ENCODE measurements at regions not wholly inside any gene's neighbourhood (a gene's known extent, or its start where the extent isn't known, plus 50 kb on each side); places are given as distances from the start of the nearest gene placed in this dataset.

- H3K36me3 Mint-ChIP-seq (ENCODE audit: low read depth) = no peaks in the 10 kb centered on the region
- H3K27ac Mint-ChIP-seq = no peak overlapping the region
- H3K9me3 Mint-ChIP-seq = peaks cover 6% of the 10 kb centered on the region
- H3K4me3 Mint-ChIP-seq = no peak overlapping the region
- H3K4me1 Mint-ChIP-seq (ENCODE audit: low read depth) = no peaks in the 10 kb centered on the region
- H3K27me3 Mint-ChIP-seq = no peaks in the 10 kb centered on the region
Measured at GRCh38 chr5:85108471-85108870, 723.8 kb upstream of the EDIL3 start.

DNA sequence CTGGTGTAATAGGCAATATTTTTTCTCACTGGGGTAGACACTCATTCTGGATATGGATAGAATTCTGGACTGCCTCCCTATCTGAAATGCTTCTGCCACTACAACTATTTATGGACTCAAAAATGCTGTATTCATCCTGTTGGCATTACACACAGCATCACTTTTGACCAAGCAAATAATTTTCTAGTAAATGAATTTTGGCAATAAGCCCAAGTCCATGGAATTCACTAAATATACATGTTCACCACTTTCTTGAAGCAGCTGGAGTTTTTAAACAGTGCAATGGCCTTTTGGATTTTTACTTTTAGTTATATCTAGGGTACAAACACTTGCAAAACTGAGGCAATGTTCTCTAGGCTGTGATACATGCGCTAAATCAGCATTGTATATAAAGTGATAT lies 724.9 kb upstream of the EDIL3 start:
- Mint-ChIP-seq H3K36me3 (ENCODE audit: low read depth) (no peaks in the 10 kb centered on the region), H3K9me3 (peaks cover 6% of the 10 kb centered on the region)

DNA sequence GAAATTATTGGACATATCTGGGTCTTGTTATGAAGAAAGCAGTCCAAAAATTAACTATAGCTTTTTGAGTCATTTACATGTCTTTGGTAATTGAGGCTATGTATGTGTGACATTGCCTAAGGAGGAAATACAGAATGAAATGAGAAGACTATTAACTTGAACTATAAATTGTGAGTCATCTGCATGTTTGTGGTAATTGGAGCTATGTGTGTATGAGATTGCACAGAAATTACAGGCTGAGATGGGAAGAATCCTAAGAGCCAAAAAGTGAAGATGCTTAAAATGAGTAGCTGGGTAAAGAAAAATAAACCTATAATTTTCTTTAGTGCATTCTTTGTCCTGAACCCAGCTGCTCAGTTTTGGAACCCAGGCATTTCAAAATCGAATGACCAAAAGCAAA lies 747.6 kb upstream of the EDIL3 start:
- Mint-ChIP-seq H3K27ac (no peak overlapping the region), H3K36me3 (ENCODE audit: low read depth) (no peaks in the 10 kb centered on the region), H3K9me3 (peaks cover 4% of the 10 kb centered on the region), H3K4me3 (no peak overlapping the region), H3K4me1 (ENCODE audit: low read depth) (no peaks in the 10 kb centered on the region), H3K27me3 (no peaks in the 10 kb centered on the region)

More for the DNA sequence above, 724.9 kb upstream of the EDIL3 start:
- Mint-ChIP-seq H3K4me3 (no peak overlapping the region), H3K4me1 (ENCODE audit: low read depth) (no peaks in the 10 kb centered on the region), H3K27ac (no peak overlapping the region), H3K27me3 (no peaks in the 10 kb centered on the region)

- no peaks in the 10 kb centered on the region for H3K27me3 Mint-ChIP-seq
- H3K4me3 Mint-ChIP-seq = no peak overlapping the region
- H3K27ac Mint-ChIP-seq = no peak overlapping the region
- no peaks in the 10 kb centered on the region for H3K36me3 Mint-ChIP-seq (ENCODE audit: low read depth)
- H3K9me3 Mint-ChIP-seq = no peaks in the 10 kb centered on the region
- no peaks in the 10 kb centered on the region for H3K4me1 Mint-ChIP-seq (ENCODE audit: low read depth)
Measured at GRCh38 chr5:85140471-85140870, 755.8 kb upstream of the EDIL3 start.

GRCh38 chr5:85143138-85143537 lies 758.5 kb upstream of the EDIL3 start:
- no peaks in the 10 kb centered on the region for H3K9me3 Mint-ChIP-seq
- H3K4me3 Mint-ChIP-seq = no peak overlapping the region
- no peak overlapping the region for H3K27ac Mint-ChIP-seq
- no peaks in the 10 kb centered on the region for H3K36me3 Mint-ChIP-seq (ENCODE audit: low read depth)
- no peaks in the 10 kb centered on the region for H3K27me3 Mint-ChIP-seq
- no peaks in the 10 kb centered on the region for H3K4me1 Mint-ChIP-seq (ENCODE audit: low read depth)

- H3K4me1 Mint-ChIP-seq (ENCODE audit: low read depth) = no peaks in the 10 kb centered on the region
- no peak overlapping the region for H3K4me3 Mint-ChIP-seq
Measured at GRCh38 chr5:85148701-85149100, 764.0 kb upstream of the EDIL3 start.

GRCh38 chr5:85159395-85159794 lies 774.7 kb upstream of the EDIL3 start:
- H3K27ac Mint-ChIP-seq = no peak overlapping the region
- H3K4me1 Mint-ChIP-seq (ENCODE audit: low read depth) = no peaks in the 10 kb centered on the region
- peaks cover 5% of the 10 kb centered on the region for H3K9me3 Mint-ChIP-seq
- no peaks in the 10 kb centered on the region for H3K27me3 Mint-ChIP-seq
- no peaks in the 10 kb centered on the region for H3K36me3 Mint-ChIP-seq (ENCODE audit: low read depth)
- no peak overlapping the region for H3K4me3 Mint-ChIP-seq

More at GRCh38 chr5:85148701-85149100, 764.0 kb upstream of the EDIL3 start:
- Mint-ChIP-seq H3K36me3 (ENCODE audit: low read depth) (no peaks in the 10 kb centered on the region), H3K27ac (no peak overlapping the region), H3K9me3 (no peaks in the 10 kb centered on the region), H3K27me3 (no peaks in the 10 kb centered on the region)

DNA sequence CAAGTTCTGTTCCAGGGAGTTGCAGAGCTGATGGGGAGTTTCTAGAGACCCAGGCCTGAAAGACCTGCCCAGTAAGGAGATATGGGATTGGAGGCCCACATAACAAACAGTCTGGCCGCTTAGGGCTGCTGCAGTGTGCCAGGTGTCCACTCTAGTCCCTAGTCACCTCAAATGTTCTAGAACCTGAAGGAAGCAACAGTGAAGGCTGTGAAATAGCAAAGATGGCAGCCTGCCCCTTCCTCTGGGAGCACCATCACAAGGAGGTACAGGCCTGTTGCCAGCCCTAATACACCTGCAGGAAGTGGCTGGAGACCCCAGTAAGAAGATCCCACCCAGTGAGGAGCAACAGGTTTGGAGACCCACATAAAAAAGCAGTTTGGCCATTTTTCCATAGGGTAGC lies 783.8 kb upstream of the EDIL3 start:
- Mint-ChIP-seq H3K36me3 (ENCODE audit: low read depth) (no peaks in the 10 kb centered on the region), H3K27me3 (no peaks in the 10 kb centered on the region), H3K4me1 (ENCODE audit: low read depth) (no peaks in the 10 kb centered on the region), H3K9me3 (peaks cover 4% of the 10 kb centered on the region), H3K27ac (no peak overlapping the region), H3K4me3 (no peak overlapping the region)

DNA sequence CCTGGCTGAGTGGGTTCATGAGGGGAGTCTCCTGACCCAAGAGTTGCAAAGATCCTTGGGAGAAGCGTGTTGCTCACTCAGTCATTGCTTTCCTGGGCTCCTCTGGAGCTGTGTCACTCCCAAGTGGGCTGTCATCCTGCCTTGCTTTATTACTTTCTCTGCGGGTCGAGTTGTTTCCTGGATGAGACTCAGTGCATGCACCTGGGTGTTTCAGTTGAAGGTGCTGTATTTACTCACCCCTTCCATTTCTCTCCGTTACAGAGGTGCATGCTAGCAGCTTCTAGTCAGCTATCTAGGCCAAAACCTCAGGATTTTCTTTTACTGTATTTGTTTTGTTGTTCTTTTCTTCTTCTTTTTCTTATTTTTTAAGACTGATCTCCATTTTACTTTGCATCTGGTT lies 785.5 kb upstream of the EDIL3 start:
- peaks cover 2% of the 10 kb centered on the region for H3K9me3 Mint-ChIP-seq
- H3K4me3 Mint-ChIP-seq = no peak overlapping the region
- H3K27me3 Mint-ChIP-seq = no peaks in the 10 kb centered on the region
- no peaks in the 10 kb centered on the region for H3K4me1 Mint-ChIP-seq (ENCODE audit: low read depth)
- no peaks in the 10 kb centered on the region for H3K36me3 Mint-ChIP-seq (ENCODE audit: low read depth)
- H3K27ac Mint-ChIP-seq = no peak overlapping the region

GRCh38 chr5:85173469-85173868 lies 788.8 kb upstream of the EDIL3 start:
- no peak overlapping the region for H3K4me3 Mint-ChIP-seq
- no peaks in the 10 kb centered on the region for H3K4me1 Mint-ChIP-seq (ENCODE audit: low read depth)
- H3K27ac Mint-ChIP-seq = no peak overlapping the region
- no peaks in the 10 kb centered on the region for H3K27me3 Mint-ChIP-seq
- H3K9me3 Mint-ChIP-seq = no peaks in the 10 kb centered on the region
- no peaks in the 10 kb centered on the region for H3K36me3 Mint-ChIP-seq (ENCODE audit: low read depth)

DNA sequence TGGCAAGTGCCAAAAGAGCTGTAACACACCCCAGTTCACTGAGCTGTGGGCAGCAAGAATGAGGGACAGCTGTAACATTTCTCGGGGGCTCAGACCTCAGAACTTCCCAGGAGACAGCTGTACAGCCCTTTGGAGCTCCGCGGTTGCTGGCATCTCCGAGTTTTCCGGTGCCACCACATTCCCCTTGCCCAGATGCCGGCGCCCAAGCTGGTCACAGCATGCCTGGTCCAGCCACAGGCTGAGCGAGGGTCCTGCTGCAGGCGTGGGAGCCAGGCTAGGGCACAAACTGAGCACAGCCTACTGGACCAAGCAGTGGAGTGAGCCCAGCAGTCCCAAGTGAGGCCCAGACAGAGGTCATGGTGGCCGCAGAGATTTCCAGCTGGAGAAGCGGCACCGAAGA lies 797.7 kb upstream of the EDIL3 start:
- Mint-ChIP-seq H3K4me3 (no peak overlapping the region), H3K27me3 (no peaks in the 10 kb centered on the region), H3K4me1 (ENCODE audit: low read depth) (no peaks in the 10 kb centered on the region), H3K27ac (no peak overlapping the region), H3K36me3 (ENCODE audit: low read depth) (no peaks in the 10 kb centered on the region), H3K9me3 (no peaks in the 10 kb centered on the region)

GRCh38 chr5:85204289-85204688 lies 819.6 kb upstream of the EDIL3 start:
- no peaks in the 10 kb centered on the region for H3K36me3 Mint-ChIP-seq (ENCODE audit: low read depth)

DNA sequence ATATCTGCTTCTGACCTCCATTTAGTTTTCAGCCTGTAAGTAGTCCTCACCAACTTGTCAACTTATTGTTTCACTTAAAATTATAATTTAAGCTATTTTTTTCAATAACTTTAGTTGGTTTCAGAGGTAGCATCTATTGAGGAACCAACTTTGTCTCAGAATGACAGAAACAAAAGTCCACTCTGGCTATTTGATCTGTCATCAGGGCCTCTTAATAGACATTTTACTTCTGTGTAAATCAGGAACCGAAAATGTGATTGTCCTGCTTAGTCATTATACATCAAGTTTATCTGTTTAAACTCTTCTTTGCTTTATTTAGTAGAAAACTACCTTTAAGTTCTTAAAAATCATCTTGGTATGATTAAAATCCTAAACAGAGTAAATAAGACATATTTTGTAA lies 820.8 kb upstream of the EDIL3 start:
- Mint-ChIP-seq H3K4me1 (ENCODE audit: low read depth) (no peaks in the 10 kb centered on the region), H3K27ac (no peak overlapping the region), H3K9me3 (peaks cover 6% of the 10 kb centered on the region), H3K36me3 (ENCODE audit: low read depth) (no peaks in the 10 kb centered on the region), H3K4me3 (no peak overlapping the region), H3K27me3 (no peaks in the 10 kb centered on the region)

More at GRCh38 chr5:85204289-85204688, 819.6 kb upstream of the EDIL3 start:
- H3K4me1 Mint-ChIP-seq (ENCODE audit: low read depth) = no peaks in the 10 kb centered on the region
- H3K27me3 Mint-ChIP-seq = no peaks in the 10 kb centered on the region
- no peak overlapping the region for H3K27ac Mint-ChIP-seq
- H3K9me3 Mint-ChIP-seq = peaks cover 6% of the 10 kb centered on the region
- H3K4me3 Mint-ChIP-seq = no peak overlapping the region

DNA sequence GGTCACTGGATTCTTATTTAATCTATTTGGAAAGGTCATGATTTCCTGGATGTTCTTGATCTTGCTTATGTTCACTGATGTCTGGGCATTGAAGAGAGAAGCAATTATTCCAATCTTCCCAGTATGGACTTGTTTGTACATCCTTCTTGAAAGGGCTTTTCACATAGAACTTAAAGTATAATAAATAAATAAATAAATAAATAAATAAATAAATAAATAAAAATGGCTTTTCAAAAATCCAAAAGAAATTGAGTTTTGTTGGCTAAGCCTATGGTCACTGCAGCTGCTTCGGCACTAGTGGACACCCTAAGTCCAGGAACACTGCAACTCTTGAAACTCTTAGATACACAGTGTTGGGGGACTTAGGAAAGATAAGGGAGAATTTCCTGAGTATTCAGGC lies 840.7 kb upstream of the EDIL3 start:
- no peaks in the 10 kb centered on the region for H3K36me3 Mint-ChIP-seq (ENCODE audit: low read depth)
- peaks cover 5% of the 10 kb centered on the region for H3K9me3 Mint-ChIP-seq
- no peaks in the 10 kb centered on the region for H3K4me1 Mint-ChIP-seq (ENCODE audit: low read depth)
- H3K27me3 Mint-ChIP-seq = no peaks in the 10 kb centered on the region
- no peak overlapping the region for H3K4me3 Mint-ChIP-seq
- no peak overlapping the region for H3K27ac Mint-ChIP-seq

GRCh38 chr5:85249204-85249603 lies 864.5 kb upstream of the EDIL3 start:
- Mint-ChIP-seq H3K27me3 (no peaks in the 10 kb centered on the region), H3K36me3 (ENCODE audit: low read depth) (no peaks in the 10 kb centered on the region), H3K4me1 (ENCODE audit: low read depth) (no peaks in the 10 kb centered on the region), H3K9me3 (peaks cover 15% of the 10 kb centered on the region), H3K27ac (no peak overlapping the region), H3K4me3 (no peak overlapping the region)

DNA sequence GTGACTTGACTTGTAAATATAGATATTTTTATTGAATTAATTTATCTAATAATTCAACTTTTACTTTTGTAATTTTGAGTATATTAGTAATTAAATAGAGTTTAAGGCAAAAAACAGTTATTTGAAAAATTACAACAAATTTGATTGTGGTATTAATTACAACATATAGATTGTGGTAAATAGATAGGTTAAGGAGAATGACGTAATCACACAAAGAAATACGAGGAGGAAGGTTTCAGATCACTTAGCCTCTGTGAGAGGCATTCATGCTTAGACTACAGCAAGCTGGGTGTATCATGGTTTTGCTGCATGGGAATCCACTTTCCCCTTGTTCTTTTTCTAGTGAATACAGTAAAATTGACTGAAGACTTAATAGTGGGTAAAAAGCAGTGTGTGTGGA lies 878.4 kb upstream of the EDIL3 start:
- Mint-ChIP-seq H3K27me3 (no peaks in the 10 kb centered on the region), H3K4me3 (no peak overlapping the region), H3K36me3 (ENCODE audit: low read depth) (no peaks in the 10 kb centered on the region), H3K4me1 (ENCODE audit: low read depth) (no peaks in the 10 kb centered on the region), H3K27ac (no peak overlapping the region), H3K9me3 (no peaks in the 10 kb centered on the region)

GRCh38 chr5:85266692-85267091 lies 882.0 kb upstream of the EDIL3 start:
- no peak overlapping the region for H3K27ac Mint-ChIP-seq
- no peaks in the 10 kb centered on the region for H3K36me3 Mint-ChIP-seq (ENCODE audit: low read depth)
- H3K4me3 Mint-ChIP-seq = no peak overlapping the region
- no peaks in the 10 kb centered on the region for H3K27me3 Mint-ChIP-seq
- H3K9me3 Mint-ChIP-seq = peaks cover 5% of the 10 kb centered on the region
- H3K4me1 Mint-ChIP-seq (ENCODE audit: low read depth) = no peaks in the 10 kb centered on the region

Measured in stimulated activated naive CD8-positive, alpha-beta T cell treated with anti-CD3 and anti-CD28 coated beads, Interleukin-15, Interleukin-2, amounts not matched to agents 100 ng/mL and 50 ng/mL, for 24 hours (primary cell).